ENCODE measurements at regions not wholly inside any gene's neighbourhood (a gene's known extent, or its start where the extent isn't known, plus 50 kb on each side); places are given as distances from the start of the nearest gene placed in this dataset.

DNA sequence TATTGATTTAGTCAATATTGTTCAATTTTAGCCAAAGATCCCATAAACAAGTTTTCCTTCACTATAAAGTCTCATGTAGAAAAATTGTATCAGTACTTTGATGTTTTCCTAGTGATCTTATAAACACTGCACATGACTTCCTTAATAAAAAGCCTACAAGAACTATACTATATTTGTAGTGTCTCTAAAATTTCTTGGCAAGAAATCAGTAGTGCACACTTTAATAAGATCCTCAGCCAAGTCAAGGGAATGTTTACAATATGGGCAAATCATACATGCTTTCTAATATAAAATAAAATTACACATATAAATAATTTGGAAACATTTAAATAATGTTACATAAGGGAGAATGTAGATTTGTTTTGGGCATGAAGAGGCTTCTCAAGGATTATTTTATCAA lies 203.0 kb upstream of the CCDC179 start:
- H3K9me3 ChIP-seq (replicated peaks in 1 of 3) = no peaks in the 10 kb centered on the region
- H3K4me1 ChIP-seq (replicated peaks in 1 of 2) = no peaks in the 10 kb centered on the region
- no peaks in the 10 kb centered on the region for H3K27me3 ChIP-seq
- no peak overlapping the region for H3K4me3 ChIP-seq
- H3K36me3 ChIP-seq (replicated peaks in 1 of 2) = no peaks in the 10 kb centered on the region
- intact Hi-C loops (cut with DNase I) = no loop called here
- no peak for DNase-seq
- no peak overlapping the region for H3K27ac ChIP-seq
- TF ChIP-seq, protein P1, sequence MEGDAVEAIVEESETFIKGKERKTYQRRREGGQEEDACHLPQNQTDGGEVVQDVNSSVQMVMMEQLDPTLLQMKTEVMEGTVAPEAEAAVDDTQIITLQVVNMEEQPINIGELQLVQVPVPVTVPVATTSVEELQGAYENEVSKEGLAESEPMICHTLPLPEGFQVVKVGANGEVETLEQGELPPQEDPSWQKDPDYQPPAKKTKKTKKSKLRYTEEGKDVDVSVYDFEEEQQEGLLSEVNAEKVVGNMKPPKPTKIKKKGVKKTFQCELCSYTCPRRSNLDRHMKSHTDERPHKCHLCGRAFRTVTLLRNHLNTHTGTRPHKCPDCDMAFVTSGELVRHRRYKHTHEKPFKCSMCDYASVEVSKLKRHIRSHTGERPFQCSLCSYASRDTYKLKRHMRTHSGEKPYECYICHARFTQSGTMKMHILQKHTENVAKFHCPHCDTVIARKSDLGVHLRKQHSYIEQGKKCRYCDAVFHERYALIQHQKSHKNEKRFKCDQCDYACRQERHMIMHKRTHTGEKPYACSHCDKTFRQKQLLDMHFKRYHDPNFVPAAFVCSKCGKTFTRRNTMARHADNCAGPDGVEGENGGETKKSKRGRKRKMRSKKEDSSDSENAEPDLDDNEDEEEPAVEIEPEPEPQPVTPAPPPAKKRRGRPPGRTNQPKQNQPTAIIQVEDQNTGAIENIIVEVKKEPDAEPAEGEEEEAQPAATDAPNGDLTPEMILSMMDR (IDR thresholded peaks at IDR 0.05) = no peak
- TF ChIP-seq POLR2A (IDR thresholded peaks at IDR 0.05) = no peak

DNA sequence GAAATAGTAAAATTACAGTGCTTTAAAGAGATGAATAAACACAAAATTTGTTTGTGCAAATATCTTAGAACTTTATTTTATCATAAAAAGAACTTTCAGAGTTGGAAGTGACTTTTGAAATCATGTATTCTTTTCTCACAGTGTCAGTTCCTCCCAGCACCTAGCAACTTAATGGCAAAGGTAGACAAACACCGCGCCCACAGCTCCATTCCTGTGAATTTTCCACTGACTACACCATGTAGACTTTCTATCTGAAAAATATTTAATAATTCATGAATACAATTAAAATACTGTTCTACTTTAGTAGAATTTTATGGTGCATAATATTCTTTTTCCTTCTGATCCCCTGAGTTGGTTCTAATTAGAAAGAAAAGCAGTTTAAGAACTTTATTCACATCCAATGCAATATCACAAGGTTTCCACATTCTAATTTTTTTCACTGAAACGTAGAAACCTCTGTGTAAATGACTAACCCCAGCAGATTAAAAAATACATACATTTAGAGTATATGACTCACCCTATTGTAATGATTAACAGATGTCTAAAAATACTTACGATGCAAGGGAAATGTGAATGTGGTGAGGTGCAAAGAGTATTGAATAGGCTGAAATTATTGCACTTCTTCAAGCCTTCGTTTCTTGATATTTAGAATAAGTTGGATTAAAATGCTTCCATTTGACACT lies 218.2 kb upstream of the CCDC179 start:
- Histone ChIP-seq H3K27me3 (no peaks in the 10 kb centered on the region), H3K4me1 (replicated peaks in 1 of 2) (no peaks in the 10 kb centered on the region), H3K36me3 (replicated peaks in 1 of 2) (no peaks in the 10 kb centered on the region), H3K9me3 (replicated peaks in 1 of 3) (no peaks in the 10 kb centered on the region), H3K27ac (no peak overlapping the region), H3K4me3 (no peak overlapping the region)
- no peak for TF ChIP-seq POLR2A (IDR thresholded peaks at IDR 0.05)
- TF ChIP-seq, protein P1 (IDR thresholded peaks at IDR 0.05) = no peak
- DNase-seq = no peak
- 82 to 89% (median 84%) methylated on average over 5 of the region's 5 CpGs for WGBS, 4 donors
- intact Hi-C loops (cut with DNase I) = no loop called here

DNA sequence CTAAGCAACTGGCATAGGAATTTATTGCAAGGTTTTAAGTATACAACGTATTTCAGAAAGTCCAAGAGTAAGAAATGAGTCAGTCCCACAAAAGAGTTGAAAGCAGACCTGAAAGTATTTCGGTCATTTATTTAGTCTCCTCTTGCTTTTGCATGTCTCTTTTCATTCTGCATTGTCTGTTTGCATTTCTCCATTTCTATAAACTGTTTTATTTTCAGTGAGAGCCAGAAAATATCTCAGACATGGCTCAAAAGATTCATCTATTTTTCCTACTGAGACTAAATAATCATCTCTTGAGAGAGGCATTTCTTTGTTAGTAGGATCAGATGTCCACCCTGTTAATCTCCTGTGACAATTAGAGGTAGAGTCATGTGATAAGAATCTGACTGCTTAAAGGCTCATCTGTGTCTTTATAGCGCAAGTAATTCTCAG lies 219.1 kb upstream of the CCDC179 start:
- H3K4me3 ChIP-seq = no peak overlapping the region
- H3K36me3 ChIP-seq (replicated peaks in 1 of 2) = no peaks in the 10 kb centered on the region
- DNase-seq = no peak
- intact Hi-C loops (cut with DNase I) = no loop called here
- no peak for TF ChIP-seq POLR2A (IDR thresholded peaks at IDR 0.05)
- TF ChIP-seq, protein P1 (IDR thresholded peaks at IDR 0.05) = no peak
- no peaks in the 10 kb centered on the region for H3K9me3 ChIP-seq (replicated peaks in 1 of 3)
- WGBS, 4 donors = 42 to 49% (median 47%) methylated on average over 3 of the region's 3 CpGs
- H3K27ac ChIP-seq = no peak overlapping the region
- H3K4me1 ChIP-seq (replicated peaks in 1 of 2) = no peaks in the 10 kb centered on the region
- no peaks in the 10 kb centered on the region for H3K27me3 ChIP-seq

DNA sequence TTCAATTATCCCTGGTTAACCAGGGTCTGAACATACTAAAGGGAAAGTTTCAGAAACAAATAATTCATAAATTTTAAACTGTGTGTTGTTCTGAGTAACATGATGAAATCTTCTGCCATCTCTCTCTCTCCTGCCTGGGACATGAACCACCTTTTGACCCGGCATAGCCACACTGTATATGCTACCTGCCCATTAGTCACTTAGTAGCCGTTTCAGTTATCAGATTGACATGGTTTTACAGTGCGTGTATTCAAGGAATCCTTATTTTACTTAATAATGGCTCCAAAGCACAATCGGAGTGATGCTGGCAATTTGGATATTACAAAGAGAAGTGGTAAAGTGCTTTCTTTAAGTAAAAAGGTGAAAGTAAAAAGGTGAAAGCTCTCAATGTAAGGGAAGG lies 227.1 kb upstream of the CCDC179 start:
- WGBS, 4 donors = 70 to 88% (median 78%) methylated on average over 4 of the region's 4 CpGs
- intact Hi-C loops (cut with DNase I) = no loop called here
- H3K4me3 ChIP-seq = no peak overlapping the region
- no peaks in the 10 kb centered on the region for H3K4me1 ChIP-seq (replicated peaks in 1 of 2)
- H3K36me3 ChIP-seq (replicated peaks in 1 of 2) = no peaks in the 10 kb centered on the region
- H3K27me3 ChIP-seq = no peaks in the 10 kb centered on the region
- no peak for DNase-seq
- TF ChIP-seq POLR2A (IDR thresholded peaks at IDR 0.05) = no peak
- TF ChIP-seq, protein P1 (IDR thresholded peaks at IDR 0.05) = no peak
- no peak overlapping the region for H3K27ac ChIP-seq
- H3K9me3 ChIP-seq (replicated peaks in 1 of 3) = no peaks in the 10 kb centered on the region
